OCI-LY1 (cell line): ENCODE measurements at regions not wholly inside any gene's neighbourhood (a gene's known extent, or its start where the extent isn't known, plus 50 kb on each side); places are given as distances from the start of the nearest gene placed in this dataset.

Experiments
- H2AFZ ChIP-seq: fragments of 200-600 bp; sonication (generic), shearing (Covaris generic); 2 replicates; pipeline ENCODE4 v1.6.0; 2014; ENCODE audit warnings: antibody characterized with exemption, mild to moderate bottlenecking, low read length
- H3F3A ChIP-seq: fragments of 200-600 bp; sonication (generic), shearing (Covaris generic); 2 replicates; pipeline ENCODE4 v1.6.0; 2014; ENCODE audit warnings: mild to moderate bottlenecking, antibody characterized with exemption, low read length, moderate library complexity; ENCODE audit not compliant: insufficient read depth
- H3K27ac ChIP-seq: fragments of 200-600 bp; sonication (generic); 2 replicates; pipeline ENCODE4 v1.5.1; 2014; ENCODE audit warnings: low read length, mixed run types, mild to moderate bottlenecking, low read depth; ENCODE audit not compliant: poor library complexity, severe bottlenecking
- H3K27me3 ChIP-seq: fragments of 200-600 bp; sonication (generic); 2 replicates; pipeline ENCODE4 v1.6.0; 2014; ENCODE audit warnings: antibody characterized with exemption, mild to moderate bottlenecking, low read length, moderate library complexity; ENCODE audit not compliant: insufficient read depth
- H3K36me3 ChIP-seq: fragments of 200-600 bp; sonication (generic); 2 replicates; pipeline ENCODE4 v1.6.1; 2014; ENCODE audit warnings: mild to moderate bottlenecking, antibody characterized with exemption, low read length, moderate library complexity, mixed read lengths; ENCODE audit not compliant: insufficient read depth
- H3K4me1 ChIP-seq: fragments of 200-600 bp; sonication (generic); 2 replicates; pipeline ENCODE4 v1.5.1; 2014; ENCODE audit warnings: mild to moderate bottlenecking, low read length, moderate library complexity; ENCODE audit not compliant: insufficient read depth, severe bottlenecking
- H3K4me2 ChIP-seq: fragments of 200-600 bp; sonication (generic), shearing (Covaris generic); 2 replicates; pipeline ENCODE4 v1.6.1; 2014; ENCODE audit warnings: low read length
- H3K4me3 ChIP-seq: fragments of 200-600 bp; sonication (generic); 2 replicates; pipeline ENCODE4 v1.5.1; 2014; ENCODE audit warnings: low read length, low read depth, mild to moderate bottlenecking, mixed read lengths; ENCODE audit not compliant: poor library complexity, severe bottlenecking
- H3K79me2 ChIP-seq: fragments of 200-600 bp; shearing (Covaris generic); 2 replicates; pipeline ENCODE4 v1.6.1; 2016; ENCODE audit warnings: mixed run types, low read length, mixed read lengths; ENCODE audit not compliant: insufficient read depth
- H3K9ac ChIP-seq: fragments of 200-600 bp; sonication (generic), shearing (Covaris generic); 2 replicates; pipeline ENCODE4 v1.6.1; 2014; ENCODE audit warnings: mild to moderate bottlenecking, low read length, mixed read lengths
- H3K9me2 ChIP-seq: fragments of 200-600 bp; sonication (generic), shearing (Covaris generic); 2 replicates; pipeline ENCODE4 v1.6.1; 2014; ENCODE audit warnings: low read depth, mild to moderate bottlenecking, low read length, mixed read lengths
- H3K9me3 ChIP-seq: fragments of 200-600 bp; shearing (Covaris generic); 2 replicates; pipeline ENCODE4 v1.6.1; 2014; ENCODE audit warnings: low read length, mixed read lengths
- H4K20me1 ChIP-seq: fragments of 200-600 bp; sonication (generic), shearing (Covaris generic); 2 replicates; pipeline ENCODE4 v1.6.0; 2016; ENCODE audit warnings: mild to moderate bottlenecking, low read length; ENCODE audit not compliant: insufficient read depth
- EZH2 ChIP-seq: fragments of 200-600 bp; sonication (generic), shearing (Covaris generic); IDR thresholded peaks from 2 replicates; pipeline ENCODE4 v1.8.0; 2017; ENCODE audit warnings: borderline replicate concordance, mixed run types, mild to moderate bottlenecking, antibody characterized with exemption, low read length, moderate library complexity, mixed read lengths
- TF ChIP-seq, protein P1 (sequence below): fragments of 200-600 bp; sonication (generic), shearing (Covaris generic); IDR thresholded peaks from 2 replicates; pipeline ENCODE4 v1.5.1; 2017; ENCODE audit warnings: mild to moderate bottlenecking, antibody characterized with exemption, low read length, moderate library complexity, mixed read lengths

DNA sequence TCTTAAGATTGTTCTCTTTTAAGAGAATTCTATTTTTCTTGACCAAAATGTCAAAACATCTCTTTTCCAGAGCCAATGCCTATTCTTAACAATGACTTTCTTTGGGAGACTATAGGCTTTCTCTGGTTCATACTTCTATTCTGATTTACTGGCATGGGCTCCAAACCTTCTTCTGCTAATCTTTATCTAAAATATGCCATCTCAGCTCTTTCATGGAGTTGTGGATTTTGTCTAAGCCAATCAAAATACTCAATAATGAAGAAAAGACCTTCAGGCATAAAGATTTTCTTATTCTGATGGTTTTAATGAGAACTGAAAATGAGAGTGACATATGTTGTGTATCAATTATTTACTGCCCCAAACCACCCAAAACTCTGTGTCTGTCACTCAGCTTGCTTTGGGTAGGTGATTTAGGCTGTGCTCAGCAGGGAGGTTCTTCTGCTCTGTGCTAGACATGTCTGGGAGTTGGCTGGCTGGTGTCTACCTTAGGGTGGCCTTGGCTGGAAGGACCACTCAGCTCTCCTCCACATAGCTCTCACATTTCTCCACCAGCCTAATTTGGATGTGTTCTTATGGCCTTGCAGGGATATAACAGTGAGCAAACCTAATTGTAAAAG, 270.8 kb downstream of the PRDM2 start:
- H3K4me1 ChIP-seq: no peaks in the 10 kb centered on the region
- no peaks in the 10 kb centered on the region for H3F3A ChIP-seq
- H2AFZ ChIP-seq: no peak overlapping the region
- no peak overlapping the region for H3K4me3 ChIP-seq
- 0 out of 2 replicates have a peak, but pooled peaks cover 4% of the 10 kb centered on the region for H3K27me3 ChIP-seq
- peaks cover 3% of the 10 kb centered on the region; the same call in 1 of the 2 replicates for H3K9me3 ChIP-seq
- H3K79me2 ChIP-seq: no peaks in the 10 kb centered on the region
- TF ChIP-seq, protein P1, sequence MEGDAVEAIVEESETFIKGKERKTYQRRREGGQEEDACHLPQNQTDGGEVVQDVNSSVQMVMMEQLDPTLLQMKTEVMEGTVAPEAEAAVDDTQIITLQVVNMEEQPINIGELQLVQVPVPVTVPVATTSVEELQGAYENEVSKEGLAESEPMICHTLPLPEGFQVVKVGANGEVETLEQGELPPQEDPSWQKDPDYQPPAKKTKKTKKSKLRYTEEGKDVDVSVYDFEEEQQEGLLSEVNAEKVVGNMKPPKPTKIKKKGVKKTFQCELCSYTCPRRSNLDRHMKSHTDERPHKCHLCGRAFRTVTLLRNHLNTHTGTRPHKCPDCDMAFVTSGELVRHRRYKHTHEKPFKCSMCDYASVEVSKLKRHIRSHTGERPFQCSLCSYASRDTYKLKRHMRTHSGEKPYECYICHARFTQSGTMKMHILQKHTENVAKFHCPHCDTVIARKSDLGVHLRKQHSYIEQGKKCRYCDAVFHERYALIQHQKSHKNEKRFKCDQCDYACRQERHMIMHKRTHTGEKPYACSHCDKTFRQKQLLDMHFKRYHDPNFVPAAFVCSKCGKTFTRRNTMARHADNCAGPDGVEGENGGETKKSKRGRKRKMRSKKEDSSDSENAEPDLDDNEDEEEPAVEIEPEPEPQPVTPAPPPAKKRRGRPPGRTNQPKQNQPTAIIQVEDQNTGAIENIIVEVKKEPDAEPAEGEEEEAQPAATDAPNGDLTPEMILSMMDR: no peak
- no peak for TF ChIP-seq EZH2
- H4K20me1 ChIP-seq: no peaks in the 10 kb centered on the region
- no peak overlapping the region for H3K4me2 ChIP-seq
- H3K9ac ChIP-seq: no peak overlapping the region
- no peak overlapping the region for H3K27ac ChIP-seq
- no peaks in the 10 kb centered on the region for H3K36me3 ChIP-seq
- no peaks in the 10 kb centered on the region for H3K9me2 ChIP-seq

DNA sequence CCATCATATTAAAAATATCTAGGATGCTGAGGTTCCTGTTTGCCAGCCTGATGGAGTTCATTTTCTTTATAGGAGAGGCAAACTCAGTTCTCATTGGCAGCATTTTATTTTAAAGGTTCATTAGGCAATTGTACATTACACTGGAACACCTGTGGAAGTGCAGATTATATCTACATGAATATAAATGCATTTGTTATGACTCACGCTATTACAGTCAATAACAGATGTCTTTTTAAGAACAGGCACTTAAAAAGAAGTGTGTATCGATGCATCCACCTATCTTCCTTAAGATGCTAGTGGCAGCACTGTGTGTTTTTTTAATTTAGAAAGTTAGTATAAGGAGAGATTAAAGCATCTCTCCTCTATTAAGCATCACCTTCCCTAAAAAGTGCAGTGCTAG, 276.5 kb downstream of the PRDM2 start:
- Histone ChIP-seq H3K9me2 (no peaks in the 10 kb centered on the region), H3K27me3 (no peaks in the 10 kb centered on the region), H4K20me1 (no peaks in the 10 kb centered on the region), H3K9me3 (no peaks in the 10 kb centered on the region), H3K27ac (no peak overlapping the region), H3K79me2 (no peaks in the 10 kb centered on the region), H3K4me2 (no peak overlapping the region), H3K4me3 (no peak overlapping the region), H3K4me1 (no peaks in the 10 kb centered on the region), H3K9ac (no peak overlapping the region), H2AFZ (no peak overlapping the region), H3K36me3 (no peaks in the 10 kb centered on the region), H3F3A (no peaks in the 10 kb centered on the region)
- TF ChIP-seq, protein P1: no peak
- no peak for TF ChIP-seq EZH2

DNA sequence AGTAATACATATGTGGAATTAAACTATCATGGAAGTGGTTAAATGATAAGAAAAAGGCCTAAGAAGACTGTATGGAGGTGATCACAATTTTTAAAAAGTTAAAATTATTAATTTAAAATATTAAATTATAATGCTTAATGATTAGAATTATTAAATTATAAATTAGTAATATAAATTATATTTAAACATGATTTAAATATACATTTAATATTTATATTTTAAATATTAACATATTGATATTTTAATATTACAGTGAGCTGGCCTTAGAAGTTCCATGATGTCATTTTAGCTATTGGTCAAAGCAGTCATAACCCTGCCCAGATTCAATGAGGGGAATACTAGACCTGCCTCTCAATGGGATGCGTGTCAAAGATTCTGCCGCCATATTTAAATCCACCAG, 281.2 kb downstream of the PRDM2 start:
- Histone ChIP-seq H3K9me2 (no peaks in the 10 kb centered on the region), H3K4me2 (no peak overlapping the region), H4K20me1 (no peaks in the 10 kb centered on the region), H3K4me1 (no peaks in the 10 kb centered on the region), H2AFZ (no peak overlapping the region), H3F3A (no peaks in the 10 kb centered on the region), H3K9ac (no peak overlapping the region), H3K27me3 (no peaks in the 10 kb centered on the region), H3K36me3 (no peaks in the 10 kb centered on the region), H3K27ac (no peak overlapping the region), H3K79me2 (no peaks in the 10 kb centered on the region), H3K4me3 (no peak overlapping the region), H3K9me3 (no peaks in the 10 kb centered on the region)
- TF ChIP-seq EZH2: no peak
- TF ChIP-seq, protein P1: no peak
